ENCODE measurements at regions not wholly inside any gene's neighbourhood (a gene's known extent, or its start where the extent isn't known, plus 50 kb on each side); places are given as distances from the start of the nearest gene placed in this dataset.

- no peak for DNase-seq (ENCODE audit: low spot score)
- TF ChIP-seq CTCF (IDR thresholded peaks at IDR 0.05; ENCODE audit: extremely low read depth, insufficient read depth, missing control alignments): no peak
- in situ Hi-C loops (cut with MboI; ENCODE audit: low pct_unique_long_range_greater_than_20kb, low sequenced_read_pairs, unreplicated experiment): no loop called here
Measured at GRCh38 chr2:121160366-121160765, 124.6 kb downstream of the TFCP2L1 start.

GRCh38 chr2:121161272-121161671 lies 123.7 kb downstream of the TFCP2L1 start:
- no peak for TF ChIP-seq CTCF (IDR thresholded peaks at IDR 0.05; ENCODE audit: extremely low read depth, insufficient read depth, missing control alignments)
- in situ Hi-C loops (cut with MboI; ENCODE audit: low pct_unique_long_range_greater_than_20kb, low sequenced_read_pairs, unreplicated experiment): no loop called here
- DNase-seq (ENCODE audit: low spot score): no peak

DNA sequence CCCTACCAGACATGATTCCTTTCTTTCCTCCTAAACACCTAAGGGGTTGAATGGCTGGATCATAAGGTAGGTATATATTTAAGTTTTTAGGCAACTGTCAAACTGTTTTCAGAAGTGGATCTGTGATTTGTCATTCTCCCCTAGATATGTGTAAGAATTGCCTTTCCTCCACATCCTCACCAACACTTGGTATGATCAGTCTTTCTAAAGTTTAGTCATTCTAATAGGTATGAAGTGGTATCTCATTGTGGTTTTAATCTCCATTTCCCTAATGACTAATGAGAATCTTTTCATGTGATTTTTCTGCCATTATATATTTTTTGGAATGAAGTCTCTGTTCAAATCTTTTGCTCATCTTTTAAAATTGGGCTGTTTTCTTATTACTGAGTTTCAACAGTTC lies 122.1 kb downstream of the TFCP2L1 start:
- TF ChIP-seq CTCF (IDR thresholded peaks at IDR 0.05; ENCODE audit: extremely low read depth, insufficient read depth, missing control alignments): no peak
- no peak for DNase-seq (ENCODE audit: low spot score)
- in situ Hi-C loops (cut with MboI; ENCODE audit: low pct_unique_long_range_greater_than_20kb, low sequenced_read_pairs, unreplicated experiment): no loop called here

DNA sequence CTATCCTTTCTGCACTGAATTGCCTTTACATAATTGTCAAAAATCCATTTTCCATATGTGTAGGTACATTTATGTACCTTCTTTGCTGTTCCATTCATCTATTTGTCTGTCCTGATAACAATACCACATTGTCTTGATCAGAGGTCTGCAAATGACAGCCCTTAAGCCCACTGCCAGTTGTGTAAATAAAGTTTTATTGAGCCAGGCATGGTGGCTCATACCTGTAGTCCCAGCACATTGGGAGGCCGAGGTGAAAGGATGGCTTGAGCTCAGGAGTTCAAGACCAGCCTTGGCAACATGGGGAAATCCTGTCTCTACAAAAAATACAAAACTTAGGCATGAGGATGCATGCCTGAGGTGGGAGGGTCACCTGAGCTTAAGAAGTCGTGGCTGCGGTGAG lies 121.0 kb downstream of the TFCP2L1 start:
- DNase-seq (ENCODE audit: low spot score): no peak
- TF ChIP-seq CTCF (IDR thresholded peaks at IDR 0.05; ENCODE audit: extremely low read depth, insufficient read depth, missing control alignments): no peak
- in situ Hi-C loops (cut with MboI; ENCODE audit: low pct_unique_long_range_greater_than_20kb, low sequenced_read_pairs, unreplicated experiment): no loop called here

- DNase-seq (ENCODE audit: low spot score): no peak
- in situ Hi-C loops (cut with MboI; ENCODE audit: low pct_unique_long_range_greater_than_20kb, low sequenced_read_pairs, unreplicated experiment): no loop called here
- TF ChIP-seq CTCF (IDR thresholded peaks at IDR 0.05; ENCODE audit: extremely low read depth, insufficient read depth, missing control alignments): no peak
Measured at GRCh38 chr2:121165038-121165542, 119.9 kb downstream of the TFCP2L1 start.
